H1 (cell line): ENCODE measurements at regions not wholly inside any gene's neighbourhood (a gene's known extent, or its start where the extent isn't known, plus 50 kb on each side); places are given as distances from the start of the nearest gene placed in this dataset.

Experiments
- BRCA1 ChIP-seq: IDR thresholded peaks from 2 replicates; pipeline ENCODE4 v1.6.1; 2012; ENCODE audit warnings: low read depth, low read length, improper control_type of control experiment
- JUN ChIP-seq: IDR thresholded peaks from 2 replicates; pipeline ENCODE4 v1.6.1; 2011; ENCODE audit warnings: low read depth, mild to moderate bottlenecking, improper control_type of control experiment, low read length
- TF ChIP-seq, protein P1 (sequence below), 3 experiments: IDR thresholded peaks; 1 replicate in 2 of 3; 2 replicates in 1 of 3; pipeline versions ENCODE4 v1.5.1 to v1.6.1; 2011; ENCODE audit warnings: low read length in 3 of 3, mild to moderate bottlenecking in 3 of 3, inconsistent platforms in 2 of 3, low read depth in 1 of 3, moderate library complexity in 1 of 3; ENCODE audit not compliant: insufficient read depth in 1 of 3; ENCODE audit errors: control extremely low read depth in 1 of 3

DNA sequence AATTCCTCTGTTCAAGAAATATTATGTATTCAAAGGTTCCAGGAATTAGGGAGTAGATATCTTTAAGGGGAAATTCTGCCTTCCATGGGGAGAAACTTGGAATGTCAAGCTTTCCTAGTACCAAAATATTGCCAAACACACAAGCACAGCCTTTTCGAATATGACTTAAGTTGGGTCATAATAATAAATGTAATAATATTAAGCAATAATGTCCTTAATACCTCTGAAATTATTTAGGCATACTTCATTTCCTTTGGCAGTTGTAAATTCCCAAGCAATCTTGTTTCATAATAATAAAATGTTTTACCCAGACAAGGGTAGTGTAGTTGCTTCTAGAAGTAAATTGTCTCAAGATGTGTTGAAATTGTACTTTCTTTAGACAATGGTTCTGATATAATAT is 630.3 kb upstream of the CDH18 start:
- TF ChIP-seq, protein P1, sequence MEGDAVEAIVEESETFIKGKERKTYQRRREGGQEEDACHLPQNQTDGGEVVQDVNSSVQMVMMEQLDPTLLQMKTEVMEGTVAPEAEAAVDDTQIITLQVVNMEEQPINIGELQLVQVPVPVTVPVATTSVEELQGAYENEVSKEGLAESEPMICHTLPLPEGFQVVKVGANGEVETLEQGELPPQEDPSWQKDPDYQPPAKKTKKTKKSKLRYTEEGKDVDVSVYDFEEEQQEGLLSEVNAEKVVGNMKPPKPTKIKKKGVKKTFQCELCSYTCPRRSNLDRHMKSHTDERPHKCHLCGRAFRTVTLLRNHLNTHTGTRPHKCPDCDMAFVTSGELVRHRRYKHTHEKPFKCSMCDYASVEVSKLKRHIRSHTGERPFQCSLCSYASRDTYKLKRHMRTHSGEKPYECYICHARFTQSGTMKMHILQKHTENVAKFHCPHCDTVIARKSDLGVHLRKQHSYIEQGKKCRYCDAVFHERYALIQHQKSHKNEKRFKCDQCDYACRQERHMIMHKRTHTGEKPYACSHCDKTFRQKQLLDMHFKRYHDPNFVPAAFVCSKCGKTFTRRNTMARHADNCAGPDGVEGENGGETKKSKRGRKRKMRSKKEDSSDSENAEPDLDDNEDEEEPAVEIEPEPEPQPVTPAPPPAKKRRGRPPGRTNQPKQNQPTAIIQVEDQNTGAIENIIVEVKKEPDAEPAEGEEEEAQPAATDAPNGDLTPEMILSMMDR (IDR thresholded peaks at IDR 0.05; ENCODE audit: control extremely low read depth in 1 of 3, insufficient read depth in 1 of 3, low read depth in 1 of 3, low read length in 3 of 3) = no peak
- no peak for TF ChIP-seq JUN
- no peak for TF ChIP-seq BRCA1
